ENCODE measurements at regions not wholly inside any gene's neighbourhood (a gene's known extent, or its start where the extent isn't known, plus 50 kb on each side); places are given as distances from the start of the nearest gene placed in this dataset.
"Not testable (repeated sequence)": the region's sequence is repeated elsewhere in the genome, so short reads cannot be mapped to it uniquely, and the experiment has no call there.

DNA sequence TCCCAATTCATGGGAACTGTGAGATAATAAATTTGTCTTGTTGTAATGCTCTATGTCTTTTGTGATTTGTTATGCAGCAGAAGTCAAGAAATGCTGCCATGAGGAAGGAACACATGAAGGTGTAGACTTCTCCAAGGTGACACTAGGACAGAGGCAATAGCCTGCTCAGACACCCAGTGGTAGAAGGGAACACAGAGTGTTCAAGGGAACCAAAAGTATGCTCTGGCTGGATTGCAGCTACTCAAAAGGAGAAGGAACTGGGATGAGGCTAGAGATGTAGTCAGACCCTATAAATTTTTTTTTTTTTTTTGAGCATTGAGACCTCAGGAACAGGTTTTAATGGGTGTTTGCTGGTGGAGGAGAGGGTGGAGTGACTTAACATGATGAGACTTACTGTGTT is 232.5 kb downstream of the PARP8 start:
- no peak for DNase-seq (ENCODE audit: low read depth in 1 of 2, low spot score in 1 of 2)

GRCh38 chr5:50900952-50901510 is 234.6 kb downstream of the PARP8 start:
- no peak for DNase-seq (ENCODE audit: low read depth in 1 of 2, low spot score in 1 of 2)

- DNase-seq (ENCODE audit: low read depth in 1 of 2, low spot score in 1 of 2): no peak
Measured at GRCh38 chr5:50903651-50904050, 237.2 kb downstream of the PARP8 start.

- no peak for DNase-seq (ENCODE audit: low read depth in 1 of 2, low spot score in 1 of 2)
Measured at GRCh38 chr5:50905996-50906570, 239.6 kb downstream of the PARP8 start.

GRCh38 chr5:50920160-50920559 is 253.7 kb downstream of the PARP8 start:
- not testable (repeated sequence) for DNase-seq (ENCODE audit: low read depth in 1 of 2, low spot score in 1 of 2)

DNA sequence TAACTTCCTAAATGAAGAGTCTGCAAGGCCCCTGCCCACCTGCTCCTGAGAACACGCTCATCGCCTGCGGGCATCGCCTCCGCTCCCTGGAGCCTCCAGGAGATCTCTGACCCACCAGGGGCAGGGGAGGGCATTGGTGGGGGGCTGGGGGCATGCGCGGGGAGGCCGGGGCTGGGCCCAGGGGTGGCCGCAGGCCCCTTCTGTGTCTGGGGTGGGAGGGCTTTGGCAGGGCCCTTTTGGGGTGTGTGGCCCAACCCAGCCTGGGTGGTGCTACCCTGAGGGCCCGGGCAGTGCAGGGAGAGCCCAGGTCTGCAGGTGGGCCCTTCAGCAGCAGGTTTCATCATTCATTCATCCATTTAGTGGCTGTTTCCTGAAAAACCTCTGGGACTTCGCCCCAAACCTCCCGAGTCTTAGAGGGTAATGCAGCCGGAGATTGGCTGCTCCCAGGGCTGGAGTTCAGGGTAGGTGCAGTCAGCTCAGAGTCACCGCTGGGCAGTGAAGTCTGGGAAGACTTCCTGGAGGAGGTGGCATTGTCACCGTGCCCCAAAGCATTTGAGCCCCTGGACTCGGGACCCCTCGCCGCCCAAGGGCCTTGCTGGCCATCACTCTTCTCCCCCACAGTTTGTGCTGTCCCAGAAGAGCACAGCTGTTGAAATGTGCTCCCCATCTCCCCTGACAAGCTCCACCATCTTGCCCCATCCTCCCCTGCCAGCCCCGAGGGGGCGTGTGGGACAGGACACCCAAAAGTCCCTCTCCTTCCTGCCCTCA is 255.1 kb downstream of the PARP8 start:
- no peak for DNase-seq (ENCODE audit: low read depth in 1 of 2, low spot score in 1 of 2)

DNA sequence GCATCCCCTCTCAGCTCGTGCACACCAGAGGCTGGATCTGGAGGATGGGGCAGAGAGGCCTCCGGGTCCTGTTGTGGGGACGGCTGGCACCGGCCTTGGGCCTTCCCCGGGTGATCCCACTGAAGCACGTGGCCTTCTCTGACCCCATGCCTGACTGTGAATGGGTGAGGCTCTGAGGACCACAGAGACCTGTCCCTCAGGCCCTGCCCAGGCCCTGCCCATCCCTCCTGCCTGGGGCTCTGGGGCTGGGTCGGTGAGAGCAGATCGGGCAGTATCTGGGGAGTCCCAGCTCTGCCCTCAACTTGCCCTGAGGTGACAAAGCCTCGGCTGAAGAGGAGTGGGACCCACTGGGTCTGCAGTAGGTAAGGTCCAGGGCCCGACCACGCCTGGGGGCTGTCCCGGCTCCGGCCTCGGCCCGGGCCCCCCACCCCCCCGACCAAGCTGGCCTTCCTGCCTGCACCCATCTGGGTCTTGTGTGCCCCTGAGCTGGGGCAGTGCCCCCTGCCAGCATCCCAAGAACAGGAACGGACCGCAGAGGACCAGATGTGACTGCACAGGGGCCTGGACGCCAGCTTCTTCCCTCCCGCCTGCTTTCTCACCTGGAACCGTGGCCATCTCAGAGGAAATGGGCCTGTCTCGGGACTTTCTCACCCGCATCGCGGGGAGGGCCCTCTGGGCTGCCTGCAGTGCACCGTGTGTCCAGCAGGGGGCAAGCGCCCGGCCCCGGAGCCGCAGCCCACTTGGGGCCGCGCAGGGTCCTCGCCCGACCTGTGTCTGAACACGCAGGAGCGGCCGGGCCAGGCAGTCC is 255.9 kb downstream of the PARP8 start:
- not testable (repeated sequence) for DNase-seq (ENCODE audit: low read depth in 1 of 2, low spot score in 1 of 2)

DNA sequence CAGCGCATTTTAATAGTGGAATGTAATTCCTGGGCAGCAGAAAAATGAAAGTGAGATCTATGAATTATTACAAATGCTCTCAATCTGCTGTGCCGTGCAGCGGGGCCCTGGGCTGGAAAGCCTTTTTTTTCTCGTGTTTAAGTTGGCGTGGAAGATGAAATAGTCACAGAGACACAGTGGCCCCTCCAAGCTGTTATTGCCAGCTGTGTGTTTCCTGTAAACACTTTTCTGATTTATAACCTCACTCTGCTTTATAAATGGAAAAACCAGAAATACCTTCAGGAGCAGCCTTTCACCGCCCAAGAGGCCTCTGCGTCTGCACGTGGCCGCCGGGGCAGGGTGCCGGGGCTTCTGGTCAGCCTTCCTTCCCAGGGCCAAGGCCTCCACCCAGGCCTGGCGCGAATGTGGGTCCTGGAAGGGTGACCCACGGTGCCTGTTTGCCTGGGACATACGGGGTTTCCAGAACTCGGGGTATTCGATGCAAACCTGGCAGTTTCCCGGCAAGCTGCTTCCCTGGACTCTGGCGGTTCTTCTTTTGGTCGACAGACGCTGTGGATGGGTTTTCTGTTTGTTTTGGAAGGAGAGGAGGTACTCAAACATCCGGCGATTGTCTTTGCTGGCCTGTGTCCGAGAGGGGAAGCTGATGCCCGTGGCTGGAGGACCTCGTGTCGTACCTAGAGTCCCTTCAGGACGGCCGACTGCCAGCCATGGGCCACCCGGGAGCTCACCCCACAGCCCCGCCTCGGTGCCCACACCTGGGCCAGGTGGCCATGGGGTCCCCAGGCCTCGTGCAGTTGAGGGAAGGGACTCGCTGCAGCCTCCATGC is 256.7 kb downstream of the PARP8 start:
- no peak for DNase-seq (ENCODE audit: low read depth in 1 of 2, low spot score in 1 of 2)

GRCh38 chr5:50923768-50924494 is 257.5 kb downstream of the PARP8 start:
- DNase-seq (ENCODE audit: low read depth in 1 of 2, low spot score in 1 of 2): no peak

GRCh38 chr5:50927953-50928352 is 261.5 kb downstream of the PARP8 start:
- no peak for DNase-seq (ENCODE audit: low read depth in 1 of 2, low spot score in 1 of 2)

- DNase-seq (ENCODE audit: low read depth in 1 of 2, low spot score in 1 of 2): no peak
Measured at GRCh38 chr5:50929174-50929573, 262.7 kb downstream of the PARP8 start.

DNA sequence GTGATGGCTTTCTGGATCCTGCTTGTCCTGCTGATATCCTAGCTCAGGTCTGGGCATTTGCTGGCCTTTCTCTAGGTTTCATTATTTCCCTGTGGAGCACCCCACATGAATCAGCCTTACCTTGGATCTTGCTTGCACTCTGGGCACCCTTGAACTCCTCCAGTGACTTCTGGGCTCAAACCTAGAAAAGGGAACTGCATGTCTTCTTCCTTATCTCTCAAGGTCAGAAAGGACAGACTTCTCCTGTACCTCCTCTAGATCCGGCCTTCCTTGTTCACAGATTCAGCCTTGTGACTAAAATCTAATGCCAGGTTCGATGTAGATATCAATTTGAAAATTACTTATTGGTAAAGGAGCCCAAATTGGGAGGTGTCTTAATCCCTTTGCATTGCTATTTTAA is 267.9 kb downstream of the PARP8 start:
- no peak for DNase-seq (ENCODE audit: low read depth in 1 of 2, low spot score in 1 of 2)

DNA sequence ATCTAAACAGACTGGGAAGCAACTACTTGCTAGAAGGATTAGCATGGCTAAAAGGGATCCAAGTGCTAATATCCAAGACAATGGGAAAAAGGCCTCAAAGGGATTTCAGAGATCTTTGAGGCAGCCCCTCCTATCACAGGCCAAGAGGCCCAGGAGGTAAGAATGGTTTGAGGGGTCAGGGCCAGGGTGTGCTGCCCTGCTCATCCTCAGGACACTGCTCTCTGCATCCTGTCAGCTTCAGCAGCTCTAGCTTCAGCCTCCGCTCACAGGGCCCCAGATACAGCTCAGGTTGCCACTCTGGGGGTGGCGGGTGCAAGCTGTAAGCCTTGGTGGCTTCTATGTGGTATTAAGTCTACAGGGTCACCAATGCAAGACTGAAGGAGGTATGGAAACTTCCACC is 278.7 kb downstream of the PARP8 start:
- DNase-seq (ENCODE audit: low read depth in 1 of 2, low spot score in 1 of 2): no peak

DNA sequence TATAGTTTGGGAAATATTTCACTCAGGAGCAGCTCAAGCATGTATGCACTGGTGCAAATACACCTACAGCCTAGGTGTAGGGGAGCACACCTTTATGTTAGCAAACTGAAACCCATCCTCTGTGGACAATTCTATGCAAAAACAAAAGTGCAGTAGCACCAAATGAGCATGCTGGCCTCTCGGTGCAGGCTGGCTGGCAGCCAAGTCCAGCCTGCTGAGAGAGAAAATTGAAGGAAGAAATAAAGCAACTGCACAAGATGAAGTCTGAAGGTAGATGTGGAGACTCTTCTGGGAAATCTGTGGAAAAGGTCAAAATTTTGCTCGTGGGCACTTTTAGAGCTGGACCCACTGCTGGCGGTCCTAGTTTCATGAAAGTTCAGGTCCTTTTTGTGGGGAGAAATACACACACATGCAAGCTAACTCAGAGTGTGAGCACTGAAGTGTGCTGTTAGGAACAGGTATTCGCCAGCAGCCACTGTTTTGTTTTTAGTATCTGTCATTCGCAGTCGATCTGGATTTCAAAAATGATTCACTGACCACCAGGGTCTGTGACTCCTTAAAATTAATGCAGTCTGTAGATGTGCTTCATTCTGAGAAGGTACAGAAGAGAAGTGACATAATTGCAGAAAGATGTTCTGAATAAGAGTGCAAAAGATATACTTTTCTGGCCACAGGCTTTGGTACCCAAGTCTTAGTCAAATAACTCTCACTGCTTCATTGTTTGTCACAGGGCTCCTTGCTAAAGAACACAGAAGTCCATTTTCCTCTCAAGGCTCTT is 281.7 kb downstream of the PARP8 start:
- no peak for DNase-seq (ENCODE audit: low read depth in 1 of 2, low spot score in 1 of 2)

DNA sequence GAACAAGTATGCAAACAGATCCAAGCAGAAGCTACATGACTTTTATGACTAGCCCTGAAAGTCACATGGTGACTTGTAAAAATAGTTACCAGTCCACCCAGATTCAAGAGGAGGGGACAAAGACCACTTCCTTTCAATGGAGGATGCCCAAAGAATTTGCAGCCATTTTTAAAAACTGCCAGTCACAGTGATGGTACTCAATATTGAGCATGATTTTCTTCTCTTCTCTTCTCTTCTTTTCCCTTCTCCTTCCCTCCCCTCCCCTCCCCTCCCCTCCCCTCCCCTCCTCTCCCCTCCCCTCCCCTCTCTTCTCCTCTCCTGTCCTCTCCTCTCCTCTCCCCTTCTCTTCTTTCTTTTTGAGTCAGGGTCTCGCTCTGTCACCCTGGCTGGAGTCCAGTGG is 286.9 kb downstream of the PARP8 start:
- no peak for DNase-seq (ENCODE audit: low read depth in 1 of 2, low spot score in 1 of 2)

GRCh38 chr5:50958852-50959457 is 292.5 kb downstream of the PARP8 start:
- DNase-seq (ENCODE audit: low read depth in 1 of 2, low spot score in 1 of 2): no peak

GRCh38 chr5:50962934-50963872 is 296.8 kb downstream of the PARP8 start:
- DNase-seq (ENCODE audit: low read depth in 1 of 2, low spot score in 1 of 2): peak; percentile 30 to 37

Data from activated T-helper 1 cell treated with anti-CD3 and anti-CD28 coated beads, Interleukin-2, amount 50 U/mL, for 16 hours (primary cell).